ENCODE measurements at regions not wholly inside any gene's neighbourhood (a gene's known extent, or its start where the extent isn't known, plus 50 kb on each side); places are given as distances from the start of the nearest gene placed in this dataset.
"Not testable (repeated sequence)": the region's sequence is repeated elsewhere in the genome, so short reads cannot be mapped to it uniquely, and the experiment has no call there.

DNA sequence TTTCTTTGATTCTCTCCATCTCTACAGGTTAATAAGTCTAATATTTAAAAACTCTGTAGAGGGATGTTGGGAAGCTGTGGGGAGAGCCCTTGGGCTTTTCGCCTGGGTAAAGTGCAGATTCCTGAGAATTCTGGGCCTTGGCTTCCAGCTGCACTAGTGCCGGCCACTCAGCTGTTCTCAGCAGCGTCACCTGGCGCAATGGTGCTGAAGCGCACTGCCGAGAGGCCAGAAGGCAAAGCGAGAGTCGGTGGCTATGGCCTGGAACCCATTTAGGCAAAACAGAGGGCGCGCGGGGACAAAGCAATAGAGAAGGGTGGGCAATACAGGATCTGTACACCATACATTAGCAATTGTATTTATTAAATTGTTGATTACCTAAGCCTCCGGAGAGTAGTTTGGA is 70.8 kb upstream of the FCGR1A start:
- not testable (repeated sequence) for H3K4me3 ChIP-seq (ENCODE audit: low read length)

DNA sequence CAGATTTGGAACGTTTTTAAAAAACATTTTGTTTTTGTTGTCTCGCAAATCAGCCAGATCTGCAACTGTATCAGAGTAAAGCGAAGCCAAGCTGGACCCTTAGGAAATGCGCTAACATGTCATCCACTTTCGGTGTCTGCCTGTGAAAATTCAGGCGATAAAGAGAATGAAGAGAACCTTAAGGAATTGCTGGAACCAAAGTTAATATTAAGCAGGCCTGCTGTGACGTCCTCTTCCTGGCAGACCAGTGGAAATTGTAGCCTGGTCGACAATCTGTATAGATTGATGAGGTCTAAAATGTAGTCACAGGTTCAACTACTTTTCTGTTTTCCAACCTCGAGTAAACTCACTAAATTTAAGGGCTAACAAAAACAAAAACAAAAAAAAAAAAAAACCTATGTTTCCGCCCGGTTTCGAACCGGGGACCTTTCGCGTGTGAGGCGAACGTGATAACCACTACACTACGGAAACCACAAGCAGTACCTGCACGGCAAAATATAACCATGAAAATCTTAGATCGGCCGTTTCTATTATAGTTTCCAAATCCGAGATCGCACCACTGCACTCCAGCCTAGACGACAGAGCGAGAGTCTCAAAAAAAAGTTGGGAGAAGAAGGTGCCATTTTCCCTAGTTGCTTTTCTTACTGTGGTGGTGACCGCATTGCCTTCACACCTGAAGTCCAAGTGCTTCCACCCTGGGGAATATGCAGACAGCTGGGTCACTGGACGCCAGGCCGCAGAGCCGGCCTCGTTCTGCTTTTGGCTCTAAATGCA is 70.2 kb upstream of the FCGR1A start:
- H3K36me3 ChIP-seq (ENCODE audit: control insufficient read depth, insufficient read depth, low read length); H3K9ac ChIP-seq (ENCODE audit: low read length); H3K4me3 ChIP-seq (ENCODE audit: low read length); H3K4me1 ChIP-seq (ENCODE audit: control insufficient read depth, insufficient read depth, low read length); H3K27me3 ChIP-seq (ENCODE audit: control insufficient read depth, insufficient read depth, low read length); H3K9me3 ChIP-seq (ENCODE audit: control insufficient read depth, low read length): not testable (repeated sequence)

More for the DNA sequence above, 70.8 kb upstream of the FCGR1A start:
- H3K9me3 ChIP-seq (ENCODE audit: control insufficient read depth, low read length); H3K36me3 ChIP-seq (ENCODE audit: control insufficient read depth, insufficient read depth, low read length); H3K4me1 ChIP-seq (ENCODE audit: control insufficient read depth, insufficient read depth, low read length); H3K27me3 ChIP-seq (ENCODE audit: control insufficient read depth, insufficient read depth, low read length); H3K9ac ChIP-seq (ENCODE audit: low read length): not testable (repeated sequence)

DNA sequence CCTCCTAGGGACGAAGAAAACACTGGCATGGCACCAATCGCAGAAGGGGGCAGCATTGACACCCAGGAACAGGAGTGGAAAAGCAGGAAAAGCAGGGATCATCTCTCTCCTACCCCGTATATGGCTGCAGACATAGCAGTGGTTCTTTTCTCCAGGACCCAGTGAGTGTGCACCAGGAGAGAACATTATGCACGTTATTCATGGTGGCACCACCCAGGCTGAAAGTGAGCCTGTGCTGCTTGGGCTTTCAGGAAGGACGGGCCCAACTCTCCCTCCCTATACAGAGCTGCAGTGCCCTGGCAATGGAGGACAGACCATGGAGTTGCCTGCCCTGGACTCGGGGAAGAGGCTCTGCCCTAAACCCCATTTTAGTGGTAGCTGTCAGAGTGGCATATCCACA is 69.0 kb upstream of the FCGR1A start:
- H3K4me3 ChIP-seq (ENCODE audit: low read length): not testable (repeated sequence)

DNA sequence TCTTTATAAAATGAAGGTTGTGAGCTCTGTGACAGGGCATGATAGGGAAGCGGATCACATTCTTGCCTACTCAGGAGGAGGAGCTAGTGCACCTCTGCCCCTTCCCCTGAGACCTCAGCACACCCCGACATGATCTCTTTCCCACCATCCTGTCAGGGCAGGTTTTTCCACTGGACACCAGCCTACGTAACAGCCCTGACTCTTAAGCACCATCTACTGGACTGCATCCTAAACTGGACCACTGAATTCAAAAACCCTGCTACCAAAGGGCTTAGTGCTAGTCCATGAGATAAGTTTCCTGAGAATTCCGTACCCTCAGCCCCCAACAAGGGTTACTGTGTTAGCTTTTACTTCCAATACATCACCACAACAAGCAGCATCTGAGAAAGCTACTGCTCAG is 68.5 kb upstream of the FCGR1A start:
- H3K9ac ChIP-seq (ENCODE audit: low read length); H3K4me1 ChIP-seq (ENCODE audit: control insufficient read depth, insufficient read depth, low read length); H3K4me3 ChIP-seq (ENCODE audit: low read length); H3K36me3 ChIP-seq (ENCODE audit: control insufficient read depth, insufficient read depth, low read length); H3K9me3 ChIP-seq (ENCODE audit: control insufficient read depth, low read length); H3K27me3 ChIP-seq (ENCODE audit: control insufficient read depth, insufficient read depth, low read length): not testable (repeated sequence)

More for the DNA sequence above, 69.0 kb upstream of the FCGR1A start:
- H3K27me3 ChIP-seq (ENCODE audit: control insufficient read depth, insufficient read depth, low read length); H3K4me1 ChIP-seq (ENCODE audit: control insufficient read depth, insufficient read depth, low read length); H3K36me3 ChIP-seq (ENCODE audit: control insufficient read depth, insufficient read depth, low read length); H3K9ac ChIP-seq (ENCODE audit: low read length); H3K9me3 ChIP-seq (ENCODE audit: control insufficient read depth, low read length): not testable (repeated sequence)

DNA sequence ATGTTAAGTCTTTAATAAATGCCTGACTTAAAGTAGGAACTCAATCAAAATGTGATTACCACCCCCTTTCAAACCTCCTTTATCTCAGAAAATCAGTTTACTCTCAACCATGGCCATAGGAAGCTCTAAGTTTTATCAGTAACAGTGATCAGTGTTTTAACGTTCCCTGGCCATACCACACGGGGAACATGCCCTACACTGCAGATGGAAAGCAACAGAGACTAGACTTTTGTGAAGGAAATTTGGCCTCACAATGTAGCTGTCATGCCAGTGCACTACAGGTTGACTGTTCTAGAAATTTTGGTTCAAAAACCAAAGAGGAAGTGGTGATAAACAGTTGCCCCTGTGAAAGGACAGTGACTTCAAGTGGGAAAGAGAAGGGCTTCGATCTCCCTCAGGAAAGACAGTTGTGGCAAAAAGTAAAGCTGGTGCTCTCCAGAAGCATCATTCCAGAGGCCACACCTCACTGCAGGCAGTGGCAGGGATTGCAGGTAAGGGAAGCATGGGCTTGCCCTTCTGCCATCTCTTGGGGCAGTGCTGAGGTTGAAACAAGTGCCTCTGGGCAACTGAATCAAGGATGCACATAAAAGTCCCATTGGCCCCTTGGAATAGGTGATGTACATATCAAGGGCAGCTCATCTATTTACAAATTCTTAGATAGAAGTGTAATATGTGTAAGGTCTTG is 57.7 kb upstream of the FCGR1A start:
- not testable (repeated sequence) for H3K4me3 ChIP-seq (ENCODE audit: low read length); H3K36me3 ChIP-seq (ENCODE audit: control insufficient read depth, insufficient read depth, low read length); H3K9me3 ChIP-seq (ENCODE audit: control insufficient read depth, low read length); H3K9ac ChIP-seq (ENCODE audit: low read length); H3K4me1 ChIP-seq (ENCODE audit: control insufficient read depth, insufficient read depth, low read length); H3K27me3 ChIP-seq (ENCODE audit: control insufficient read depth, insufficient read depth, low read length)

DNA sequence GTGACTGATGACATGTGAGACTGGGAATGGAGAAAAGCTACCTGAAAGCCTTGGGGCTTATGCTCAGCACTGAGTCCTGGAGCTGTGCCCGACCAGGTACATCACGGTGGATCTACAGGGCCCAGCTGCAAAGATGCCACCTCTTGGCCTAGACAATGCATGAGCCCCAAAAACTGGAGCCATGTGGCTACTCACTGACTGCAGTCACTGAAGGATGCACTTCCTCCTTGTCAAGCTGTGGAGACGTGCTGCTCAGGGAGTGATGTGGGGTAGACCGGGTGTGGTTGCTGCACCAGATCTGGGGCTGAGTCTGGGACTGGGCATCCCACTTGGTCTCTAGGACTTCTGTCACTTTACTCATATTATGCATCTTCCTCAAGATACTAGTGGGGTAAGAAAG is 55.8 kb upstream of the FCGR1A start:
- H3K36me3 ChIP-seq (ENCODE audit: control insufficient read depth, insufficient read depth, low read length); H3K27me3 ChIP-seq (ENCODE audit: control insufficient read depth, insufficient read depth, low read length); H3K4me1 ChIP-seq (ENCODE audit: control insufficient read depth, insufficient read depth, low read length); H3K9me3 ChIP-seq (ENCODE audit: control insufficient read depth, low read length); H3K4me3 ChIP-seq (ENCODE audit: low read length); H3K9ac ChIP-seq (ENCODE audit: low read length): not testable (repeated sequence)

DNA sequence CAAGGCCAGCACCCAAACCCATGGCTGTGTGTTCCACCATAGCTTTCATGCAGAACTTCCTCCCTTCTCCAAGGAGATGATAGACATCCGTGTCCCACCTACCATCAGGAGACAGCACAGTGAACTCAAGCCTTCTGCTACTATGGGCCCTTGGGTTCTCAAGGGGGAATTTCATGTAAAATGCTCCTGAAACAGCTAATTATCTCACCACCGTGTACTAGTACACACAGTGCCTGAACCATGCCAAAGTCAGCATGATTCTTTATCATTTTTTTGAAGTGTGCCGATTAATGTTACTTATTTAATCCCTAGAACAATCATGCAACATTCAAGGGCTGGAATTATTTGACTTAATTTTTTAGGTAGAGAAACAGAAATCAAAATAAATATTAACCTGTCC is 53.9 kb upstream of the FCGR1A start:
- not testable (repeated sequence) for H3K27me3 ChIP-seq (ENCODE audit: control insufficient read depth, insufficient read depth, low read length); H3K9me3 ChIP-seq (ENCODE audit: control insufficient read depth, low read length); H3K9ac ChIP-seq (ENCODE audit: low read length); H3K36me3 ChIP-seq (ENCODE audit: control insufficient read depth, insufficient read depth, low read length); H3K4me3 ChIP-seq (ENCODE audit: low read length); H3K4me1 ChIP-seq (ENCODE audit: control insufficient read depth, insufficient read depth, low read length)

All from mucosa of stomach (tissue), 1 donor.